ENCODE measurements at regions not wholly inside any gene's neighbourhood (a gene's known extent, or its start where the extent isn't known, plus 50 kb on each side); places are given as distances from the start of the nearest gene placed in this dataset.

DNA sequence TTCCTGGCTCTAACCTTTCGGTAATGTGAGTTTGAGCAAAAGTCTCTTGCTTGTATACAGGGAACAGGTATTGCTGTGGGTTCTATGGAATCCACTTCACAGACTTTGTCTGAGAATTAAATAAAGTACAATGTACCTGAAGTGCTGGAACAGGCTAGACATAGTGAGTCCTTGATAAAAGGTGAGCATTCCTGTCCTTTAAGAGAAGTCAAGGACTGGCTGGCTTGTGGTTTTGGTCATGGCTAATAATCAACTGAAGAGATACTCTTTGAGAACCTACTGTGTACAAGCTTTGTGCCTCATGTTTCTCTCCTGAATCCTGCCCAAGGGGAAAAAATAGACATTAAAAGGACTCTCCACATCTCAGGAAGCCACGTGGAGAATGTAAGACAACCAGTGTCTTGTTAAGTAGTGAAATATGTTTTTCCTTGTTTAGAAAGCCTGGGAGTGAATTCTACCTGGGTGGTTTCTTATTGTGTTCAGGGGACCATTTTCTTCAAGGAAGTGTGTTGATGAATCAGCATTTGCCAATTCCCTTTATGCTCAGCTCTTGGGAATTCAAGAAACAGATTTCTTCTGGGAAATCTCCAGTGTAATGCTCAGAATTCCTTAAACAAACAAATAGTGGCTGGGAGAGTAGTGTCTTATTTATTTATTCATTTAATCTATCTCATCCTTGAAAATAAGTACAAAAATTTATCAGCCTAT lies 55.2 kb upstream of the PLD5 start:
- Histone ChIP-seq H3K27me3 (ENCODE audit: control insufficient read depth, low read length) (no peaks in the 10 kb centered on the region), H3K4me3 (ENCODE audit: low read length) (no peak overlapping the region)
- no peak for TF ChIP-seq EZH2phosphoT487 (IDR thresholded peaks at IDR 0.05; ENCODE audit: borderline replicate concordance, low read length)
- TF ChIP-seq, protein P1, sequence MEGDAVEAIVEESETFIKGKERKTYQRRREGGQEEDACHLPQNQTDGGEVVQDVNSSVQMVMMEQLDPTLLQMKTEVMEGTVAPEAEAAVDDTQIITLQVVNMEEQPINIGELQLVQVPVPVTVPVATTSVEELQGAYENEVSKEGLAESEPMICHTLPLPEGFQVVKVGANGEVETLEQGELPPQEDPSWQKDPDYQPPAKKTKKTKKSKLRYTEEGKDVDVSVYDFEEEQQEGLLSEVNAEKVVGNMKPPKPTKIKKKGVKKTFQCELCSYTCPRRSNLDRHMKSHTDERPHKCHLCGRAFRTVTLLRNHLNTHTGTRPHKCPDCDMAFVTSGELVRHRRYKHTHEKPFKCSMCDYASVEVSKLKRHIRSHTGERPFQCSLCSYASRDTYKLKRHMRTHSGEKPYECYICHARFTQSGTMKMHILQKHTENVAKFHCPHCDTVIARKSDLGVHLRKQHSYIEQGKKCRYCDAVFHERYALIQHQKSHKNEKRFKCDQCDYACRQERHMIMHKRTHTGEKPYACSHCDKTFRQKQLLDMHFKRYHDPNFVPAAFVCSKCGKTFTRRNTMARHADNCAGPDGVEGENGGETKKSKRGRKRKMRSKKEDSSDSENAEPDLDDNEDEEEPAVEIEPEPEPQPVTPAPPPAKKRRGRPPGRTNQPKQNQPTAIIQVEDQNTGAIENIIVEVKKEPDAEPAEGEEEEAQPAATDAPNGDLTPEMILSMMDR (IDR thresholded peaks at IDR 0.05; ENCODE audit: low read depth, low read length, poor library complexity, severe bottlenecking): no peak

More for the DNA sequence above, 55.2 kb upstream of the PLD5 start:
- Histone ChIP-seq H4K20me1 (ENCODE audit: control insufficient read depth, insufficient read depth, low read depth, low read length) (no peaks in the 10 kb centered on the region), H3K9me3 (ENCODE audit: control insufficient read depth, insufficient read depth, low read length) (no peaks in the 10 kb centered on the region), H3F3A (ENCODE audit: control insufficient read depth, insufficient read depth) (no peaks in the 10 kb centered on the region), H3K4me2 (ENCODE audit: low read length) (no peak overlapping the region), H3K4me1 (ENCODE audit: control insufficient read depth, low read length) (no peaks in the 10 kb centered on the region), H3K9me2 (replicated peaks; ENCODE audit: control insufficient read depth, low read length) (no peaks in the 10 kb centered on the region), H3K36me3 (ENCODE audit: control insufficient read depth, low read length) (no peaks in the 10 kb centered on the region), H3K79me2 (ENCODE audit: control insufficient read depth, low read length) (no peaks in the 10 kb centered on the region), H3K27ac (ENCODE audit: low read depth, low read length) (no peak overlapping the region)

Measured in DOHH2 (cell line).